ENCODE measurements at regions not wholly inside any gene's neighbourhood (a gene's known extent, or its start where the extent isn't known, plus 50 kb on each side); places are given as distances from the start of the nearest gene placed in this dataset.

- H3K36me3 Mint-ChIP-seq (ENCODE audit: low read depth) = no peaks in the 10 kb centered on the region
- intact Hi-C loops (cut with micrococcal nuclease) = no loop called here
- no peak for TF ChIP-seq CTCF (IDR thresholded peaks at IDR 0.05)
- no peaks in the 10 kb centered on the region for H3K9me3 Mint-ChIP-seq
- H3K4me1 Mint-ChIP-seq (ENCODE audit: low read depth) = no peaks in the 10 kb centered on the region
- ChIA-PET CTCF (interaction anchor here (2.4 kb wide), 1 partner anchor 22 kb away, joined by 9 read pairs; no protein-coding TSS in a partner anchor), POLR2A (no interaction called here)
- no peak overlapping the region for H3K27ac Mint-ChIP-seq
- DNase-seq (no peak), ATAC-seq (no peak)
- H3K4me3 Mint-ChIP-seq = no peak overlapping the region
- peaks cover 7% of the 10 kb centered on the region for H3K27me3 Mint-ChIP-seq
Observed at GRCh38 chr3:159781867-159782266, 206.8 kb upstream of the IL12A start.

DNA sequence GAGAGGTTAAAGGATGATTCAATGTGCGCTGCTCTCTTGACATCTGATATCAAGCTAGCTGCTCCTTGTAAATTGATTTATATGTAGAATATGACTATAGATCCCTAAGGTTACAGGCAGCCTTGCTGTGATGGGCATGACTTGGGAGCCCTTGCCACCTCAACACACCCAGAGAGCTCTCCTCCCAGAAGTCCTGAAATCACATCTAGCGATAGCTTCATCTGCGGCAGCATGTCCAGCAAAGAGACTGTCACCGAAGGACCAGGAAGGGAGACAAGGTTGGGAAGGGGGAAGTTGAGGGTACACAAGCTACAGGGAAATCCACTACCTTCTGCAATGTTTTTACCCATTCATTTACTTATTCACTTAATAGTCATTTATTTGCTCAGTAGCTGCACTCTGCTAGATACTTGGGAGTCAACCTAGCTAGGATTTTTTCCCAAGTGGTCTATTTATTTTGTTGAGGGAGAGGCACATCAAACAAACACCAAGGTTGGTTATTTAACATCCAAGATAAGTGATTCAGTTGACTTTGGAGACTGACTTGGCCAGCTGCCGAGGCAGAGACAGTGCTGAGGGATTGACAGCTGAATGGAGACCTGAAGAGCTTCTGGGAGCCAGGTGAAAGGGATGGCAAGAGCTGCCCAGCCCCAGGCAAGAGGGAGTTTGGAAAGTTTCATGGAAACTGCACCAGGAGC lies 205.8 kb upstream of the IL12A start:
- H3K27me3 Mint-ChIP-seq = peaks cover 7% of the 10 kb centered on the region
- H3K27ac Mint-ChIP-seq = no peak overlapping the region
- no peak for DNase-seq
- no peaks in the 10 kb centered on the region for H3K36me3 Mint-ChIP-seq (ENCODE audit: low read depth)
- ATAC-seq = no peak
- no peaks in the 10 kb centered on the region for H3K4me1 Mint-ChIP-seq (ENCODE audit: low read depth)
- intact Hi-C loops (cut with micrococcal nuclease) = no loop called here
- ChIA-PET CTCF (interaction anchor here (2.4 kb wide), 1 partner anchor 21 kb away, joined by 9 read pairs; no protein-coding TSS in a partner anchor), POLR2A (no interaction called here)
- no peak for TF ChIP-seq CTCF (IDR thresholded peaks at IDR 0.05)
- no peak overlapping the region for H3K4me3 Mint-ChIP-seq
- no peaks in the 10 kb centered on the region for H3K9me3 Mint-ChIP-seq

DNA sequence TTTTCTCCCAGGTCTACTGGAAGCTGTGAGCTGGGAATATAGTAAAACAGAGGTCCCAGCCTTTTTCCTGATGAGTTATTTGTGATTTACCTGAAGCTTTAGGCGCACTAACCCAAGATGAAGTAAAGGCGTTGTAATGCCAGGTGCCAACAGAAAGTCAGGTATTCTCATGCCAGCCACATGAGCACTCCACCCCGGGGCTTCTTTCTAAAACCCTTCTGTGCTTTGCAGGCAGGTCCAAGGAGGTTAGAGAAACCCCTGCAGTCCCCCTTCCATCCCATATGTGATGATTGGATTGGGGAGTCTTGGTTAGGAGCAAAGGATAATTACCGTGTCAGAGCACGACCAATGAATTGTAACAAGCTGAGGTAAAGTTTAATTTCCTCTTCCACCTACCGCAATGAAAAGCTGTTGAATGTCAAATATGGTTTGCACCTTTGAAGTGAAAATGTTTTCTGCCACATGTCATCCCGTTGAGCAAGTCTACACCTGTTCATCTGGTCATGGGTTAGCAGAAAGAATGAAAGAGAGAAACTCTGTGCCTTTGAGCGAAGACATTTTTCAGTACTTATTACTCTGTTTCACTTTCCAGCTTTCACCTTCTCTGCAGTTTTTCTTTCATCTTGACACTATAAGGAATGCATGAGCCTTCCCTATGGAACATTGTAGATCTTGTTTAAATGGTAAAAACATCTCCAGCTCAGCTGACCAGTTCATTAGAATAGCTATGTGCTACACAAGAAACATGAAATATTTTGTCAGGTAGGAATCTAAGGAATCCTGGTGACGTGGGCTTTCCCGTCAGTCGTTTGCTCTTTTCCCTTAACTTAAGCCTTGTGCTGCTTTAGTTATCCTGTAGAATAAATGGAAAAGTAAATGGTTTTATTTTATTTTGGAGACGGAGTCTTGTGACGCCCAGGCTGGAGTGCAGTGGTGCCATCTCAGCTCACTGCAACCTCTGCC lies 204.6 kb upstream of the IL12A start:
- intact Hi-C loops (cut with micrococcal nuclease) = no loop called here
- H3K36me3 Mint-ChIP-seq (ENCODE audit: low read depth) = no peaks in the 10 kb centered on the region
- POLR2A ChIA-PET = interaction anchor here (0.6 kb wide), 1 partner anchor 108 kb away, joined by 3 read pairs; no protein-coding TSS in a partner anchor
- ATAC-seq (no peak), DNase-seq (no peak)
- no peaks in the 10 kb centered on the region for H3K9me3 Mint-ChIP-seq
- H3K4me3 Mint-ChIP-seq = no peak overlapping the region
- TF ChIP-seq CTCF (IDR thresholded peaks at IDR 0.05) = no peak
- H3K27me3 Mint-ChIP-seq = peaks cover 7% of the 10 kb centered on the region
- H3K4me1 Mint-ChIP-seq (ENCODE audit: low read depth) = no peaks in the 10 kb centered on the region
- no peak overlapping the region for H3K27ac Mint-ChIP-seq
- CTCF ChIA-PET = interaction anchor here (2.4 kb wide), 1 partner anchor 20 kb away, joined by 9 read pairs; no protein-coding TSS in a partner anchor

DNA sequence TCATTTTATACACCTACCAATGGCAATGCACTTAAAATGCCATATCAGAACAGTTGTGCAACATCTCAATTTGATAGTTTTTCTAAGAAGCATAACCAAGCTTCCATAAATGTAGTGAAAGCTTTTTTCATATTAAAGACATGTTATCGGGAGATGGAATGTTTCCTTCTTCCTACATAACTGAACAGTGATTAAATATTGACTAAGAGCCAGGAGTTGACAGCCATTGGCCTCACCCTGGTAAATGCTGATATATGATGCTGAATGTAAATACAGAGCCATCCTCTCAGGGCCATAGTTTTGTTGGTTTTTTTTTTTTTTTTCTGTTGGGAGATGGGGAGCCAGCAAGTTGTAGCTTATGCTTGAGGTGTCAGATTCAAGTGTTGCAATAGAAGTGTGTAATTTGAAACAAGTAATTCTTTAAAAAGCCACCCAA lies 203.3 kb upstream of the IL12A start:
- no peak overlapping the region for H3K27ac Mint-ChIP-seq
- no peaks in the 10 kb centered on the region for H3K36me3 Mint-ChIP-seq (ENCODE audit: low read depth)
- H3K27me3 Mint-ChIP-seq = peaks cover 7% of the 10 kb centered on the region
- TF ChIP-seq CTCF (IDR thresholded peaks at IDR 0.05) = no peak
- ATAC-seq (no peak), DNase-seq (no peak)
- no peak overlapping the region for H3K4me3 Mint-ChIP-seq
- H3K9me3 Mint-ChIP-seq = no peaks in the 10 kb centered on the region
- intact Hi-C loops (cut with micrococcal nuclease) = no loop called here
- ChIA-PET CTCF (no interaction called here), POLR2A (no interaction called here)
- H3K4me1 Mint-ChIP-seq (ENCODE audit: low read depth) = no peaks in the 10 kb centered on the region
